Epithelial cell of proximal tubule (primary cell): ENCODE measurements at regions not wholly inside any gene's neighbourhood (a gene's known extent, or its start where the extent isn't known, plus 50 kb on each side); places are given as distances from the start of the nearest gene placed in this dataset.

Source experiments
- DNase-seq: peaks from one replicate; pipeline ENCODE4 v3.0.0-alpha.2; 2011; ENCODE audit warnings: low read depth
- H3K4me3 ChIP-seq: 2 replicates; pipeline ENCODE4 v1.5.1; 2011; ENCODE audit warnings: low read depth, mild to moderate bottlenecking, low read length
- TF ChIP-seq, protein P1 (sequence below): conservative IDR thresholded peaks from 2 replicates; pipeline ENCODE4 v1.5.1; 2012; ENCODE audit warnings: low read depth, mild to moderate bottlenecking, low read length

DNA sequence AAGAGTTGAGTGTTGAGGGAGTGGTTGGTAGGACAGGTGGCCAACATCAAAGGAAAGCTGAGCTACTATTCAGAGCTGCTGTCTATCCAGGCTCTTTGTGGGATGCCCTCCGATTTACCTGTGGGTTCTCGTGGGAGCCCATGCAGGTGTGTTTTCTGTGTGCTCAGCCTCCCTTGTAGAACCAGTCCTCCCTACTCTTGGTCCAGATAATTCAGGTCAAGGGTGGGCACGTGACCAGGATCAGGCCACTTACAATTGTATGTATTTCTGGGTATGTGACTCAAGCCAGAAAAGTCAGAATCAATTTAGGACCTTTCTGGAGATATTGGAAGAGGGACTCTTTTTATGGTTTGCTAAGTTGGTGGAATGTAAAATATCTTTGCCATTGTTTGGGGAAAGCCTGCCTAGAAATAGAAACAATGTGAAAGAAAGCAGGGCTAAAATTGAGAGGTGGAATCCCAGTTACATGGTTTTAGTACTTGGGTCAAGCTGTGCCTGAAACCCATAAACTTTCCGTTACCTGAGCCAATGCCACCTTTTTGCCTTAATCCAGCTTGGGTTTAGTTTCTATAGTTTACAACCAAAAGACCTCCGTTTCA lies 93.2 kb downstream of the PDCL3 start:
- DNase-seq = no peak
- TF ChIP-seq, protein P1, sequence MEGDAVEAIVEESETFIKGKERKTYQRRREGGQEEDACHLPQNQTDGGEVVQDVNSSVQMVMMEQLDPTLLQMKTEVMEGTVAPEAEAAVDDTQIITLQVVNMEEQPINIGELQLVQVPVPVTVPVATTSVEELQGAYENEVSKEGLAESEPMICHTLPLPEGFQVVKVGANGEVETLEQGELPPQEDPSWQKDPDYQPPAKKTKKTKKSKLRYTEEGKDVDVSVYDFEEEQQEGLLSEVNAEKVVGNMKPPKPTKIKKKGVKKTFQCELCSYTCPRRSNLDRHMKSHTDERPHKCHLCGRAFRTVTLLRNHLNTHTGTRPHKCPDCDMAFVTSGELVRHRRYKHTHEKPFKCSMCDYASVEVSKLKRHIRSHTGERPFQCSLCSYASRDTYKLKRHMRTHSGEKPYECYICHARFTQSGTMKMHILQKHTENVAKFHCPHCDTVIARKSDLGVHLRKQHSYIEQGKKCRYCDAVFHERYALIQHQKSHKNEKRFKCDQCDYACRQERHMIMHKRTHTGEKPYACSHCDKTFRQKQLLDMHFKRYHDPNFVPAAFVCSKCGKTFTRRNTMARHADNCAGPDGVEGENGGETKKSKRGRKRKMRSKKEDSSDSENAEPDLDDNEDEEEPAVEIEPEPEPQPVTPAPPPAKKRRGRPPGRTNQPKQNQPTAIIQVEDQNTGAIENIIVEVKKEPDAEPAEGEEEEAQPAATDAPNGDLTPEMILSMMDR = no peak
- no peak overlapping the region for H3K4me3 ChIP-seq

DNA sequence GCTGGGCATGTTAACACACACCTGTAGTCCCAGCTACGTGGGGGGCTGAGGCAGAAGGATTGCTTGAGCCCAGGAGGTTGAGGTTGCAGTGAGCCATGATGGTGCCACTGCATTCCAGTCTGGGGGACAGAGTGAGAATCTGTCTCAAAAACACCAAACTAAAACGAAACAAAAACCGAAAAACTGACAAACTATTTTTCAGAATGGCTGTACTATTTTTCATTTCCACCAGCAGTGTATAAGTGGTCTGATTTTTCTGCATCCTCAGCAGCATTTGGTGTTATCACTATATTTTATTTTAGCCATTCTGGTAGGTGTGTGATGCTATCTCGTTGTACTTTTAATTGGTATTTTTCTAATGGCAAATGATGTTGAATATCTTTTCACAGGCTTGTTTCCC lies 95.2 kb downstream of the PDCL3 start:
- TF ChIP-seq, protein P1 = no peak
- DNase-seq = no peak
- no peak overlapping the region for H3K4me3 ChIP-seq

DNA sequence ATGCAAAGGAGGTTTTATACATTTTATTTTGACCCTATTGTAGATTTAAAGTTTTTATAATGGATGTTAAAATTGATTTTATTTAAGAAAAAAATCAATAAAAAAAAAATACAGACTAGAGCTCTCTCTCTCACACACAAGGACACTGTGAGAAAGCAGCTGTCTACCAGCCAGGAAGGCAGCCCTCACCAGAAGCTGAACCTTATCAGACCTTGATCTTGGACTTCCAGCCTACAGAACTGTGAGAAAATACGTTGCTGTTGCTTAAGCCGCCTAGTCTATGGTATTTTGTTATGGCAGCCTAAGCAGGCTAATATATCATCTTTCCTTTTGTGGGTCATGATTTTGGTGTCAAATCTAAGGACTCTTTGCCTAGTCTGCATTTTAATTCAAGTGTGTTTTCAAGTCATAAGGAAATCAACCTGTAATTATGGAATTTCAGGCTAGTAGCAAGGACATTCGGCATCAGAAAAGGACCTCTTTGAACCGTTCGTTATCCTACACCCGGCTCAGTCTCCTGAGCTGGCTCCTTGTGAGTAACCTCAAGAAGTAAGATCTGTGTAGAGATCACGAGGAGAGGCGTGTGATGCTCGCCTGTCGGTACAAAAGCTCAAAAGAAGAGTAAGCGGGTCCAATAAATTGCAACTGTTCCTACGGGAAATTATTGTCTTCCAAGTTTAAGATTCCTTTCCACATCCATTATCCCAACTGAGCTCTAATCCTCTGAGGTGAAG lies 98.2 kb downstream of the PDCL3 start:
- TF ChIP-seq, protein P1 = no peak
- H3K4me3 ChIP-seq = no peak overlapping the region
- no peak for DNase-seq

DNA sequence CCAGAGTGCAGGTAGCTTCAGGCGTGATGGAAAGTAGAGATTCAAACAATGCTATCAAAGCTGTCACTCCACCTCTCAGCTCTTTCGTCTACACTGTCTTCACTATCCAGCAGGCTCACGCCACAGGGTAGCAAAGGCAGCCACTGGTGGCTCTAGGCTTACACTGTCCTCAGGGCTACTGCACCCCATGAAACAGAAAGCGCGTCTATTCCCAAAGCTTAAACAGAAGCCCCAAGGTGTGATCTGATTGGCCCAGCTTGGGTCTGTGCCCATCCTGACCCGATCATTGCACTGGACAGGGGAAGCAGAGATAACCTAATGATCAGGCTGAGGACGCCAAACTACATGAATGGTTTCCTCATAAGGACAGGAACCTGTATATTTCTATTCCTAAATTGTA lies 100.1 kb downstream of the PDCL3 start:
- DNase-seq = no peak
- TF ChIP-seq, protein P1 = no peak
- H3K4me3 ChIP-seq = no peak overlapping the region

DNA sequence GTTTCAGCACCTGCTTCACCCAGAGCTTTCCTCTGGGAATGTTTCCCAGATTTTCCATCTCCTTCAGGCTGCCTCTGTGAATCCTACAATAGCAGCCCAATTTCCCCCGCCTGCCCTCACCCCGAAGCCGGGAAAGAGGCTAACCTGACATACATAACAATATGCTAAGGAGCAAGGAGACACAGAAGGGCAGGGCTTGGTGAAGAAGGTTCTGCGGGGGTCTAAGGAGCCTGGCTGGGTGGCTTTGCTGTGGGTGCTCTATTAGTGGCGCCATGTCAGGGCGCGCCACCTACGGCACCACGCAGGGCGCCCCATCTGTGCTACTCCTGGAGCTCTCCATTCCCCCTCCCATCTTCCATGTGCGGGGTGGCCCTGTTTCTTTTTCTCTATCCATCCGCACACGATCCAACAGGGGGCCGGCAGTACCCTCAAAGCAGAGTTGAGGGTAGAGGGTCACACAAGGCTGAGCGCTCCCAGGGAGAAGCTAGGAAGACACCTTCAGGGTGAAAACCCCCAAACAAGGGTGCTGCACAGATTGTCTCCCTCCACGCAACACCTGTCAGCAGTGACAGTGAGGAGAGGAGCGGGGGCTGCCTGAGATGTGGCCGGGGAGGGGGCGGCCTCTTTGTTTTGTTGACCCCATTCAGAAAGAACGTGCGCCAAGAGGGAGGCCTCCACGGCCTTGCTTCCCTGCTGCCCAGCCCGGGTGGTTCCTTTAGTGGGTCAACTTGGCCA lies 101.4 kb downstream of the PDCL3 start:
- TF ChIP-seq, protein P1 = no peak
- H3K4me3 ChIP-seq = no peak overlapping the region
- DNase-seq = no peak

DNA sequence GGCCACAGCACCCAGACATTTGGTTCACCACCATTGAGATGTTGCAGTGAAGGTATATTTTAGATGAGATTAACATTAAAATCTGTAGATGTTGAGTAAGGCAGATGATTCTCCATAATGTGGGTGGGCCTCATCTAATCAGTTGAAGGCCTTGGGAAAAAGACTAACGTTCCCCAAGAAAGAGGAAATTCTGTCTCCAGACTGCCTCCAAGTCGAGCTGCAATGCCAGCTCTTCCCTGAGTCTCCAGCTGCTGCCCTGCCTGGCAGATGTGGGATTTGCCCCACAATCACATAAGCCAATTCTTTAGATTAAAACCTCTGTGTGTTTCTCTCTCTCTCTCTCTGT lies 101.9 kb downstream of the PDCL3 start:
- H3K4me3 ChIP-seq = no peak overlapping the region
- no peak for DNase-seq
- TF ChIP-seq, protein P1 = no peak
